K562 (cell line): ENCODE measurements at regions not wholly inside any gene's neighbourhood (a gene's known extent, or its start where the extent isn't known, plus 50 kb on each side); places are given as distances from the start of the nearest gene placed in this dataset.

Source experiments
- ATAC-seq: fragments of 200-7000 bp; cut with Tn5 transposase; 3 replicates; pipeline ENCODE4 v1.9.1; 2020; ENCODE audit warnings: moderate library complexity
- BruUV-seq: library from RNA; stranded (reverse); fragments of 400-500 nt; replicated peaks from 2 replicates; lab custom pipeline; 2021; lab: Mats Ljungman, UMichigan
- CTCF ChIA-PET: fragments of 300-600 bp; formaldehyde crosslinking; extraction: SDS; loops from one replicate; lab custom pipeline; 2021; ENCODE audit warnings: low intra/inter-chr PET ratio; lab: Yijun Ruan, JAX
- POLR2A ChIA-PET: fragments of 300-600, 350-650 bp; sonication (Branson Sonifier 250); formaldehyde crosslinking; extraction: SDS; loops from one replicate; lab custom pipeline; 2021; ENCODE audit warnings: antibody characterized with exemption, inconsistent platforms; lab: Yijun Ruan, JAX
- DNase-seq, 4 experiments: peaks; one replicate each; pipeline versions ENCODE4 v3.0.0 to v3.0.0-alpha.2; 2011 to 2018; ENCODE audit warnings: low spot score in 3 of 4, mixed read lengths in 3 of 4; ENCODE audit errors: extremely low read depth in 1 of 4
- FAIRE-seq: peaks from 2 replicates; lab custom pipeline; 2011; peaks lifted over from hg19 to GRCh38; lab: Jason Lieb, UNC
- H2AFZ ChIP-seq: 2 replicates; pipeline ENCODE4 v1.6.0; 2011; ENCODE audit warnings: low read depth, low read length, control low read depth, inconsistent platforms
- H3K27ac ChIP-seq: fragments of 200-600 bp; 3 replicates; pipeline ENCODE4 v1.8.0; 2011; ENCODE audit warnings: low read depth, mild to moderate bottlenecking, control low read depth, inconsistent platforms, low read length, moderate library complexity, mixed read lengths; ENCODE audit errors: extremely low read depth
- H3K27me3 ChIP-seq, 2 experiments: fragments of 300-600 bp in 1 of 2; 2 replicates in 1 of 2; 3 replicates in 1 of 2; pipeline versions ENCODE4 v1.6.0 to v1.8.0; 2011; ENCODE audit warnings: inconsistent platforms in 2 of 2, low read length in 2 of 2, mild to moderate bottlenecking in 1 of 2, mixed read lengths in 1 of 2, moderate library complexity in 1 of 2; ENCODE audit not compliant: control insufficient read depth in 2 of 2, insufficient read depth in 2 of 2
- H3K36me3 ChIP-seq: fragments of 300-600 bp; 3 replicates; pipeline ENCODE4 v1.8.0; 2011; ENCODE audit warnings: mild to moderate bottlenecking, low read length, inconsistent platforms; ENCODE audit not compliant: control insufficient read depth, insufficient read depth
- H3K4me1 ChIP-seq, 2 experiments: fragments of 200-600 bp in 1 of 2; replicated peaks in 1 of 2; 2 replicates in 1 of 2; 3 replicates in 1 of 2; pipeline versions ENCODE4 v1.5.1 to v1.8.0; 2011; ENCODE audit warnings: inconsistent platforms in 2 of 2, low read length in 2 of 2, mild to moderate bottlenecking in 1 of 2, mixed read lengths in 1 of 2, moderate library complexity in 1 of 2; ENCODE audit not compliant: control insufficient read depth in 2 of 2, insufficient read depth in 2 of 2
- H3K4me2 ChIP-seq: 2 replicates; pipeline ENCODE4 v1.6.1; 2011; ENCODE audit warnings: low read length, control low read depth, inconsistent platforms, mixed read lengths; ENCODE audit not compliant: insufficient read depth
- H3K4me3 ChIP-seq: fragments of 200-600 bp; sonication (generic), shearing (Covaris generic); 2 replicates; pipeline ENCODE4 v1.5.1; 2016; ENCODE audit warnings: control low read depth, inconsistent platforms
- H3K79me2 ChIP-seq: fragments of 200-600 bp; 3 replicates; pipeline ENCODE4 v1.8.0; 2011; ENCODE audit warnings: low read length, inconsistent platforms; ENCODE audit not compliant: control insufficient read depth, insufficient read depth
- H3K9ac ChIP-seq, 2 experiments: 2 replicates each; pipeline versions ENCODE4 v1.6.0 to v1.6.1; 2011; ENCODE audit warnings: low read depth in 2 of 2, low read length in 2 of 2, control low read depth in 1 of 2, inconsistent platforms in 1 of 2, mild to moderate bottlenecking in 1 of 2, mixed read lengths in 1 of 2; ENCODE audit not compliant: insufficient read depth in 1 of 2
- H3K9me1 ChIP-seq: one replicate; pipeline ENCODE4 v1.6.0; 2011; ENCODE audit warnings: inconsistent platforms, mild to moderate bottlenecking, low read length, moderate library complexity; ENCODE audit not compliant: control insufficient read depth, insufficient read depth
- H3K9me3 ChIP-seq: replicated peaks from 2 replicates; pipeline ENCODE4 v1.5.1; 2011; ENCODE audit warnings: low read depth, low read length, inconsistent platforms; ENCODE audit not compliant: control insufficient read depth, insufficient read depth
- H4K20me1 ChIP-seq: replicated peaks from 2 replicates; pipeline ENCODE4 v1.6.1; 2011; ENCODE audit warnings: low read length, inconsistent platforms, mixed read lengths; ENCODE audit not compliant: control insufficient read depth, insufficient read depth
- CHD1 ChIP-seq: fragments of 200-600 bp; sonication (generic); IDR thresholded peaks from one replicate; pipeline ENCODE4 v1.6.1; 2012; ENCODE audit warnings: mild to moderate bottlenecking, moderate library complexity, low read length, inconsistent platforms
- HDAC2 ChIP-seq: fragments of 450-650 bp; IDR thresholded peaks from 2 replicates; pipeline ENCODE4 v1.6.1; 2016; ENCODE audit warnings: mild to moderate bottlenecking
- HIVEP1 ChIP-seq: fragments of 250-450 bp; sonication (Bioruptor Pico); IDR thresholded peaks from 2 replicates; pipeline ENCODE4 v1.4.0; 2020; ENCODE audit warnings: mild to moderate bottlenecking
- KDM1A ChIP-seq, 2 experiments: fragments of 450-650 bp; IDR thresholded peaks; 2 replicates each; pipeline ENCODE4 v1.6.1; 2016; ENCODE audit warnings: mild to moderate bottlenecking in 2 of 2
- NUFIP1 ChIP-seq: fragments of 450-650 bp; IDR thresholded peaks from 2 replicates; pipeline ENCODE4 v1.6.1; 2018; ENCODE audit not compliant: partially characterized antibody
- PKNOX1 ChIP-seq: fragments of 450-650 bp; IDR thresholded peaks from 2 replicates; pipeline ENCODE4 v1.6.1; 2016
- RBBP5 ChIP-seq: fragments of 200-600 bp; sonication (generic); IDR thresholded peaks from 2 replicates; pipeline ENCODE4 v1.6.1; 2012; ENCODE audit warnings: borderline replicate concordance, mild to moderate bottlenecking, low read length, control low read depth, inconsistent platforms; ENCODE audit not compliant: insufficient read depth, poor library complexity, severe bottlenecking
- SETDB1 ChIP-seq: IDR thresholded peaks from one replicate; pipeline ENCODE4 v1.6.1; 2012; ENCODE audit warnings: low read length, control low read depth, inconsistent platforms
- SMAD2 ChIP-seq: fragments of 150-350 bp; IDR thresholded peaks from 2 replicates; pipeline ENCODE4 v1.6.1; 2014; ENCODE audit warnings: low read depth, mild to moderate bottlenecking, low read length
- TARDBP ChIP-seq: fragments of 450-650 bp; IDR thresholded peaks from 2 replicates; pipeline ENCODE4 v1.6.1; 2016
- TOE1 ChIP-seq, 2 experiments: fragments of 450-650 bp in 1 of 2; sonication (generic) in 1 of 2; formaldehyde crosslinking in 1 of 2; IDR thresholded peaks; 2 replicates each; pipeline versions ENCODE4 v1.7.1 to v1.8.0; 2016 to 2022; ENCODE audit warnings: borderline replicate concordance in 2 of 2, mild to moderate bottlenecking in 2 of 2, antibody characterized with exemption in 1 of 2, inconsistent platforms in 1 of 2, low read depth in 1 of 2, missing genetic modification reagents in 1 of 2, moderate library complexity in 1 of 2
- ZFP36 ChIP-seq: fragments of 150-350 bp; IDR thresholded peaks from 2 replicates; pipeline ENCODE4 v1.6.1; 2018; ENCODE audit warnings: low read length, low read depth; ENCODE audit not compliant: partially characterized antibody
- ZNF146 ChIP-seq: IDR thresholded peaks from one replicate; pipeline ENCODE4 v1.6.1; 2018; ENCODE audit warnings: missing compliant biosample characterization; ENCODE audit not compliant: unreplicated experiment
- WGBS: fragments of 100-300 bp; shearing (Covaris generic); methylation state at CpG from one replicate; pipeline ENCODE4 v1.1.6; 2016; ENCODE audit warnings: low coverage, mixed read lengths; ENCODE audit not compliant: insufficient coverage; ENCODE audit errors: missing lambda C conversion rate; 5-methylcytosine and 5-hydroxymethylcytosine counted together
- in situ Hi-C: fragments of 300-500 bp; cut with MboI; formaldehyde crosslinking; loops from 4 replicates; pipeline ENCODE4 v1.15.0; 2018; ENCODE audit warnings: inconsistent platforms, mixed read lengths
- intact Hi-C: fragments of 100-400 bp; cut with micrococcal nuclease; formaldehyde crosslinking; loops from 2 replicates; pipeline ENCODE4 v1.14.2; 2022
- TF ChIP-seq, protein P1 (sequence below): fragments of 250-450 bp; sonication (Bioruptor Pico); IDR thresholded peaks from 2 replicates; pipeline ENCODE4 v1.8.0; 2021; ENCODE audit warnings: mild to moderate bottlenecking, moderate library complexity

GRCh38 chr22:48275412-48275811 is 1513.0 kb downstream of the TBC1D22A start:
- POLR2A ChIA-PET: no interaction called here
- Histone ChIP-seq H3K4me1 (no peaks in the 10 kb centered on the region), H3K4me3 (no peak overlapping the region), H3K4me2 (no peak overlapping the region), H2AFZ (no peak overlapping the region), H3K36me3 (no peaks in the 10 kb centered on the region), H3K27ac (no peak overlapping the region), H3K9me3 (no peaks in the 10 kb centered on the region)
- in situ Hi-C loops: no loop called here
- no TSS peak for BruUV-seq
- intact Hi-C loops: no loop called here
- no peak for FAIRE-seq
- ATAC-seq: no peak
- no peak for TF ChIP-seq ZFP36
- TF ChIP-seq RBBP5: no peak
- no peak for TF ChIP-seq SETDB1
- TF ChIP-seq KDM1A (IDR thresholded peaks at IDR 0.05): no peak
- TF ChIP-seq HIVEP1: no peak
- TF ChIP-seq ZNF146: no peak
- no peak for TF ChIP-seq HDAC2
- no peak for TF ChIP-seq TARDBP
- TF ChIP-seq, protein P1, sequence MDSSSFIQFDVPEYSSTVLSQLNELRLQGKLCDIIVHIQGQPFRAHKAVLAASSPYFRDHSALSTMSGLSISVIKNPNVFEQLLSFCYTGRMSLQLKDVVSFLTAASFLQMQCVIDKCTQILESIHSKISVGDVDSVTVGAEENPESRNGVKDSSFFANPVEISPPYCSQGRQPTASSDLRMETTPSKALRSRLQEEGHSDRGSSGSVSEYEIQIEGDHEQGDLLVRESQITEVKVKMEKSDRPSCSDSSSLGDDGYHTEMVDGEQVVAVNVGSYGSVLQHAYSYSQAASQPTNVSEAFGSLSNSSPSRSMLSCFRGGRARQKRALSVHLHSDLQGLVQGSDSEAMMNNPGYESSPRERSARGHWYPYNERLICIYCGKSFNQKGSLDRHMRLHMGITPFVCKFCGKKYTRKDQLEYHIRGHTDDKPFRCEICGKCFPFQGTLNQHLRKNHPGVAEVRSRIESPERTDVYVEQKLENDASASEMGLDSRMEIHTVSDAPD (CRISPR knock-in tag): no peak
- no peak for TF ChIP-seq NUFIP1
- no peak for TF ChIP-seq TOE1 (IDR thresholded peaks at IDR 0.05; ENCODE audit: borderline replicate concordance)
- TF ChIP-seq TOE1 (CRISPR knock-in tag; IDR thresholded peaks at IDR 0.05; ENCODE audit: borderline replicate concordance, low read depth): no peak
- no peak for TF ChIP-seq PKNOX1
- TF ChIP-seq CHD1: no peak
- TF ChIP-seq SMAD2: no peak
- TF ChIP-seq, all 486 proteins: peak for 0
- CTCF ChIA-PET: no interaction called here
- Histone ChIP-seq H3K79me2 (no peaks in the 10 kb centered on the region), H3K9me1 (no peaks in the 10 kb centered on the region), H4K20me1 (no peaks in the 10 kb centered on the region), H3K9ac (no peak overlapping the region), H3K27me3 (peaks cover 0 to 7% of the 10 kb centered on the region in 2 experiments; a peak in 1 of 5 replicates)
- WGBS: 0% methylated on average over 10 of the region's 10 CpGs
- DNase-seq: no peak
